A549 (cell line): ENCODE measurements at regions not wholly inside any gene's neighbourhood (a gene's known extent, or its start where the extent isn't known, plus 50 kb on each side); places are given as distances from the start of the nearest gene placed in this dataset.

ENCODE experiments used
- ATAC-seq, 2 experiments: fragments of 200-7000 bp in 1 of 2; fragments of >200 bp in 1 of 2; cut with Nextera tagmentation in 1 of 2; cut with Tn5 transposase in 1 of 2; 3 replicates each; pipeline versions ENCODE4 v1.8.0 to v1.9.1; 2018 to 2020; ENCODE audit warnings: mild to moderate bottlenecking in 1 of 2, moderate library complexity in 1 of 2
- CTCF ChIA-PET: fragments of 300-600 bp; sonication (Branson Sonifier 250); formaldehyde crosslinking; extraction: SDS; loops from one replicate; lab custom pipeline; 2021; ENCODE audit warnings: antibody characterized with exemption, inconsistent platforms; lab: Yijun Ruan, JAX
- POLR2A ChIA-PET: fragments of 350-600 bp; formaldehyde crosslinking; extraction: SDS; loops from one replicate; lab custom pipeline; 2021; ENCODE audit warnings: antibody characterized with exemption, inconsistent platforms; lab: Yijun Ruan, JAX
- DNase-seq, 2 experiments: peaks; one replicate each; pipeline versions ENCODE4 v3.0.0 to v3.0.0-alpha.2; 2011 to 2016; ENCODE audit warnings: low read depth in 1 of 2, low spot score in 1 of 2
- FAIRE-seq: peaks from 2 replicates; lab custom pipeline; 2011; peaks lifted over from hg19 to GRCh38; lab: Jason Lieb, UNC
- H3K27ac ChIP-seq, 2 experiments: fragments of >200 bp; sonication (Bioruptor Twin); formaldehyde crosslinking; 3 replicates each; pipeline ENCODE4 v1.5.1; 2016 to 2017
- H3K4me1 ChIP-seq: fragments of >200 bp; sonication (Bioruptor Twin); formaldehyde crosslinking; 3 replicates; pipeline ENCODE4 v1.6.1; 2016
- H3K4me2 ChIP-seq: fragments of >200 bp; sonication (Bioruptor Twin); formaldehyde crosslinking; 3 replicates; pipeline ENCODE4 v1.6.1; 2016
- H3K4me3 ChIP-seq: fragments of >200 bp; sonication (Bioruptor Twin); formaldehyde crosslinking; 3 replicates; pipeline ENCODE4 v1.5.1; 2016
- H3K9me3 ChIP-seq: fragments of >200 bp; sonication (Bioruptor Twin); formaldehyde crosslinking; 3 replicates; pipeline ENCODE4 v1.6.1; 2016
- BCL3 ChIP-seq: fragments of >200 bp; sonication (Bioruptor Twin); formaldehyde crosslinking; IDR thresholded peaks from 3 replicates; pipeline ENCODE4 v1.6.1; 2016
- CBX8 ChIP-seq: fragments of 200-600 bp; sonication (generic); IDR thresholded peaks from 2 replicates; pipeline ENCODE4 v1.6.1; 2016
- CEBPB ChIP-seq, 2 experiments: fragments of >200 bp in 1 of 2; sonication (Bioruptor Twin) in 1 of 2; formaldehyde crosslinking in 1 of 2; IDR thresholded peaks; 2 replicates each; pipeline ENCODE4 v1.6.1; 2012 to 2016
- CTCF ChIP-seq: fragments of >200 bp; sonication (Bioruptor Twin); formaldehyde crosslinking; IDR thresholded peaks from 3 replicates; pipeline ENCODE4 v1.5.1; 2016
- E2F6 ChIP-seq: IDR thresholded peaks from 2 replicates; pipeline ENCODE4 v1.6.1; 2012; ENCODE audit warnings: low read depth, borderline replicate concordance
- EP300 ChIP-seq, 2 experiments: fragments of >200 bp; sonication (Bioruptor Twin); formaldehyde crosslinking; IDR thresholded peaks; 2 replicates in 1 of 2; 3 replicates in 1 of 2; pipeline ENCODE4 v1.6.1; 2016 to 2017
- FOSL2 ChIP-seq, 2 experiments: fragments of 450-650 bp in 1 of 2; fragments of >200 bp in 1 of 2; sonication (Bioruptor Twin) in 1 of 2; formaldehyde crosslinking; IDR thresholded peaks; 2 replicates each; pipeline versions ENCODE4 v1.5.0 to v1.6.1; 2016 to 2020; ENCODE audit warnings: mild to moderate bottlenecking in 1 of 2, moderate library complexity in 1 of 2
- GATA3 ChIP-seq: IDR thresholded peaks from 2 replicates; pipeline ENCODE4 v1.6.1; 2012; ENCODE audit warnings: borderline replicate concordance
- HEYL ChIP-seq: fragments of 250-450 bp; sonication (Bioruptor Pico); IDR thresholded peaks from 2 replicates; pipeline ENCODE4 v1.8.0; 2021; ENCODE audit warnings: mild to moderate bottlenecking, moderate library complexity
- HOXB13 ChIP-seq: fragments of 250-450 bp; sonication (Bioruptor Pico); IDR thresholded peaks from 2 replicates; pipeline ENCODE4 v1.5.0; 2020; ENCODE audit warnings: low read depth, mild to moderate bottlenecking, moderate library complexity
- HOXB5 ChIP-seq: fragments of 250-450 bp; sonication (Bioruptor Pico); IDR thresholded peaks from 2 replicates; pipeline ENCODE4 v1.5.0; 2020; ENCODE audit warnings: mild to moderate bottlenecking, moderate library complexity
- JUN ChIP-seq, 2 experiments: fragments of >200 bp; sonication (Bioruptor Twin); formaldehyde crosslinking; IDR thresholded peaks; 2 replicates in 1 of 2; 3 replicates in 1 of 2; pipeline ENCODE4 v1.6.1; 2016 to 2017
- JUNB ChIP-seq: fragments of >200 bp; sonication (Bioruptor Twin); formaldehyde crosslinking; IDR thresholded peaks from 2 replicates; pipeline ENCODE4 v1.6.1; 2016
- KDM1A ChIP-seq: fragments of 200-600 bp; sonication (generic); IDR thresholded peaks from 2 replicates; pipeline ENCODE4 v1.6.1; 2016; ENCODE audit warnings: low read depth, mild to moderate bottlenecking
- MAFK ChIP-seq: fragments of 450-650 bp; IDR thresholded peaks from 2 replicates; pipeline ENCODE4 v1.6.1; 2014; ENCODE audit not compliant: partially characterized antibody
- NFE2L2 ChIP-seq: fragments of 150-350 bp; conservative IDR thresholded peaks from 2 replicates; pipeline ENCODE4 v1.6.1; 2014; ENCODE audit warnings: low read length
- NPAS2 ChIP-seq: fragments of 250-450 bp; sonication (Bioruptor Pico); IDR thresholded peaks from 2 replicates; pipeline ENCODE4 v1.8.0; 2022; ENCODE audit warnings: mild to moderate bottlenecking, moderate library complexity, borderline replicate concordance
- NR3C1 ChIP-seq: fragments of >200 bp; sonication (Bioruptor Twin); formaldehyde crosslinking; IDR thresholded peaks from 3 replicates; pipeline ENCODE4 v1.6.1; 2017
- REST ChIP-seq: fragments of 200-600 bp; sonication (generic); IDR thresholded peaks from 2 replicates; pipeline ENCODE4 v1.6.1; 2016; ENCODE audit warnings: antibody characterized with exemption, mild to moderate bottlenecking, moderate library complexity
- TP53 ChIP-seq: fragments of 250-450 bp; sonication (Bioruptor Pico); IDR thresholded peaks from 2 replicates; pipeline ENCODE4 v1.5.0; 2021; ENCODE audit warnings: mild to moderate bottlenecking, moderate library complexity
- ZC3H11A ChIP-seq: fragments of 450-650 bp; IDR thresholded peaks from 2 replicates; pipeline ENCODE4 v1.6.1; 2014; ENCODE audit warnings: antibody characterized with exemption, mild to moderate bottlenecking
- ZSCAN20 ChIP-seq: fragments of 250-450 bp; sonication (Bioruptor Pico); IDR thresholded peaks from 2 replicates; pipeline ENCODE4 v1.8.0; 2022; ENCODE audit warnings: mild to moderate bottlenecking, moderate library complexity
- WGBS: methylation state at CpG from one replicate; pipeline ENCODE4 v1.1.6; 2017; ENCODE audit errors: missing lambda C conversion rate; 5-methylcytosine and 5-hydroxymethylcytosine counted together

- no peak for FAIRE-seq
- ChIA-PET CTCF (interaction anchor here (0.8 to 2.2 kb wide), 4 partner anchors 53 to 176 kb away, joined by 3 to 6 read pairs (median 4); no protein-coding TSS in a partner anchor), POLR2A (no interaction called here)
- DNase-seq = peak; percentile 59 to 61
- Histone ChIP-seq H3K9me3 (no peaks in the 10 kb centered on the region), H3K27ac (peak overlapping the region; percentile 43 to 69; a peak in 5 of 6 replicates), H3K4me2 (peak overlapping the region; percentile 10; the same call in 1 of the 3 replicates), H3K4me1 (peaks cover 33% of the 10 kb centered on the region), H3K4me3 (no peak overlapping the region)
- peak; percentile 81 to 90 for ATAC-seq
- 51% methylated on average over 5 of the region's 5 CpGs for WGBS
- TF ChIP-seq JUNB (peak; percentile 70), NR3C1 (no peak), E2F6 (no peak), JUN (IDR thresholded peaks at IDR 0.05) (peak in 1 of 2 experiments; percentile 45; a peak in 1 of 5 replicates), GATA3 (peak; percentile 35; the same call in 1 of the 2 replicates), CEBPB (IDR thresholded peaks at IDR 0.05) (peak in 1 of 2 experiments; percentile 10; a peak in 1 of 4 replicates), KDM1A (no peak), FOSL2 (IDR thresholded peaks at IDR 0.05) (peak; percentile 61; the same call in 1 of the 2 replicates), FOSL2 (CRISPR knock-in tag; IDR thresholded peaks at IDR 0.05) (peak; percentile 90), ZSCAN20 (CRISPR knock-in tag) (no peak), EP300 (IDR thresholded peaks at IDR 0.05) (peak in 1 of 2 experiments; percentile 48; a peak in 1 of 5 replicates), NPAS2 (no peak), REST (no peak), CTCF (no peak), TP53 (CRISPR knock-in tag) (no peak), BCL3 (no peak), HOXB5 (CRISPR knock-in tag) (no peak), MAFK (no peak), HEYL (no peak), ZC3H11A (no peak), CBX8 (no peak), HOXB13 (CRISPR knock-in tag) (no peak), NFE2L2 (no peak)
Measured at GRCh38 chr9:114733816-114734215, 51.8 kb upstream of the TEX48 start.
